WTC11 (cell line): ENCODE measurements at regions not wholly inside any gene's neighbourhood (a gene's known extent, or its start where the extent isn't known, plus 50 kb on each side); places are given as distances from the start of the nearest gene placed in this dataset.

ENCODE experiments used
- CBFB ChIP-seq: sonication (generic); formaldehyde crosslinking; IDR thresholded peaks from 2 replicates; pipeline ENCODE4 v1.8.1; 2022; ENCODE audit warnings: mild to moderate bottlenecking, low read depth, missing genetic modification reagents
- JUN ChIP-seq: sonication (generic); formaldehyde crosslinking; IDR thresholded peaks from 2 replicates; pipeline ENCODE4 v1.8.0; 2023; ENCODE audit warnings: mild to moderate bottlenecking, missing genetic modification reagents
- NFE2L1 ChIP-seq: sonication (generic); formaldehyde crosslinking; IDR thresholded peaks from 2 replicates; pipeline ENCODE4 v1.8.1; 2023; ENCODE audit warnings: missing genetic modification reagents
- NR3C1 ChIP-seq: sonication (generic); formaldehyde crosslinking; conservative IDR thresholded peaks from 2 replicates; pipeline ENCODE4 v1.8.1; 2023; ENCODE audit warnings: low read depth, mild to moderate bottlenecking, missing genetic modification reagents
- SMAD3 ChIP-seq: sonication (generic); formaldehyde crosslinking; IDR thresholded peaks from 2 replicates; pipeline ENCODE4 v1.8.0; 2022; ENCODE audit warnings: missing genetic modification reagents, mild to moderate bottlenecking, borderline replicate concordance
- TP53 ChIP-seq: sonication (generic); formaldehyde crosslinking; IDR thresholded peaks from 2 replicates; pipeline ENCODE4 v1.8.1; 2023; ENCODE audit warnings: mild to moderate bottlenecking, missing genetic modification reagents
- ZNF671 ChIP-seq: fragments of 250-450 bp; sonication (Bioruptor Pico); IDR thresholded peaks from 2 replicates; pipeline ENCODE4 v1.8.0; 2021; ENCODE audit warnings: mild to moderate bottlenecking
- TF ChIP-seq, protein P1 (sequence below): sonication (generic); formaldehyde crosslinking; conservative IDR thresholded peaks from 2 replicates; pipeline ENCODE4 v1.8.1; 2023; ENCODE audit warnings: mild to moderate bottlenecking, low read depth, missing genetic modification reagents, moderate library complexity
- TF ChIP-seq, protein P2 (sequence below): sonication (generic); formaldehyde crosslinking; IDR thresholded peaks from 2 replicates; pipeline ENCODE4 v1.8.1; 2022; ENCODE audit warnings: low read depth, missing genetic modification reagents, borderline replicate concordance
- TF ChIP-seq, protein P3 (sequence below): sonication (generic); formaldehyde crosslinking; conservative IDR thresholded peaks from 2 replicates; pipeline ENCODE4 v1.8.1; 2022; ENCODE audit warnings: mild to moderate bottlenecking, missing genetic modification reagents
- TF ChIP-seq, protein P4 (sequence below): fragments of 200-600 bp; IDR thresholded peaks from 2 replicates; pipeline ENCODE4 v1.8.0; 2022; ENCODE audit warnings: antibody characterized with exemption

DNA sequence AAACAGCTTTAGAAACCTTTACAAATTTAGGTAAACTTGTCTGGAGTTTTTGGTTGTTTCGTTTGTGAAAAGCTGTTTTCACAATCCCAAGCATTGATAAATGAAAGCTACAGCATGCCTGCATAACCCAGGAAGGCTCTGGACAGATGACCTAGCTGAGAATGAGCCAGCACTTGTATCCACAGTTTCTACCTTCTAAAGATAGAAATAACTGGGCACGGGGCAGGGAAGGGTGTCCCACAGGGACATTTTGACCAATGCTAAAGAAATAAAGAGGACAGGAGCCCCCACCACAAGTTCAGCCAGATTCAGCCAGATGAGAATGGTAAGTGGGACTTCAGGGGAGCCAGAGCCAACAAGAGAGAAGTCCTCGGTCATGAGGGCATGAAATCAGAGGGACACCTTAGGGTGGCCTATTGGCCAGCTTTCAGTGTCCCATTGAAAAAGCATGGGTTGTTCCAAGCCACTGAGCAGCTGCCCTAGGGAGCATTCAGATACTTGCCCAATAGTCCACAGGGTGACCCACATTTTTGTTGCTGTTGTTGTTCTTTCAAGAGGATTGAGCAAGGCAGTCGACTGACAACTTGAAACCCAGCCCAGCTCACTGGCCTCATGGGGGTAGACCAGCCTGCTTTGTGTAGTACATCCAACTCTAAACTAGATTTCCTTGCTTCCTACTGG lies 140.3 kb upstream of the NUDT4 start:
- TF ChIP-seq NFE2L1 (CRISPR knock-in tag) (no peak), JUN (no peak), NR3C1 (CRISPR knock-in tag) (no peak), ZNF671 (no peak), CBFB (CRISPR knock-in tag) (no peak), TP53 (CRISPR knock-in tag) (no peak), SMAD3 (CRISPR knock-in tag) (no peak)
- TF ChIP-seq, protein P1, sequence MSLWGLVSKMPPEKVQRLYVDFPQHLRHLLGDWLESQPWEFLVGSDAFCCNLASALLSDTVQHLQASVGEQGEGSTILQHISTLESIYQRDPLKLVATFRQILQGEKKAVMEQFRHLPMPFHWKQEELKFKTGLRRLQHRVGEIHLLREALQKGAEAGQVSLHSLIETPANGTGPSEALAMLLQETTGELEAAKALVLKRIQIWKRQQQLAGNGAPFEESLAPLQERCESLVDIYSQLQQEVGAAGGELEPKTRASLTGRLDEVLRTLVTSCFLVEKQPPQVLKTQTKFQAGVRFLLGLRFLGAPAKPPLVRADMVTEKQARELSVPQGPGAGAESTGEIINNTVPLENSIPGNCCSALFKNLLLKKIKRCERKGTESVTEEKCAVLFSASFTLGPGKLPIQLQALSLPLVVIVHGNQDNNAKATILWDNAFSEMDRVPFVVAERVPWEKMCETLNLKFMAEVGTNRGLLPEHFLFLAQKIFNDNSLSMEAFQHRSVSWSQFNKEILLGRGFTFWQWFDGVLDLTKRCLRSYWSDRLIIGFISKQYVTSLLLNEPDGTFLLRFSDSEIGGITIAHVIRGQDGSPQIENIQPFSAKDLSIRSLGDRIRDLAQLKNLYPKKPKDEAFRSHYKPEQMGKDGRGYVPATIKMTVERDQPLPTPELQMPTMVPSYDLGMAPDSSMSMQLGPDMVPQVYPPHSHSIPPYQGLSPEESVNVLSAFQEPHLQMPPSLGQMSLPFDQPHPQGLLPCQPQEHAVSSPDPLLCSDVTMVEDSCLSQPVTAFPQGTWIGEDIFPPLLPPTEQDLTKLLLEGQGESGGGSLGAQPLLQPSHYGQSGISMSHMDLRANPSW (CRISPR knock-in tag), result no peak
- TF ChIP-seq, protein P2, sequence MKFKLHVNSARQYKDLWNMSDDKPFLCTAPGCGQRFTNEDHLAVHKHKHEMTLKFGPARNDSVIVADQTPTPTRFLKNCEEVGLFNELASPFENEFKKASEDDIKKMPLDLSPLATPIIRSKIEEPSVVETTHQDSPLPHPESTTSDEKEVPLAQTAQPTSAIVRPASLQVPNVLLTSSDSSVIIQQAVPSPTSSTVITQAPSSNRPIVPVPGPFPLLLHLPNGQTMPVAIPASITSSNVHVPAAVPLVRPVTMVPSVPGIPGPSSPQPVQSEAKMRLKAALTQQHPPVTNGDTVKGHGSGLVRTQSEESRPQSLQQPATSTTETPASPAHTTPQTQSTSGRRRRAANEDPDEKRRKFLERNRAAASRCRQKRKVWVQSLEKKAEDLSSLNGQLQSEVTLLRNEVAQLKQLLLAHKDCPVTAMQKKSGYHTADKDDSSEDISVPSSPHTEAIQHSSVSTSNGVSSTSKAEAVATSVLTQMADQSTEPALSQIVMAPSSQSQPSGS (CRISPR knock-in tag), result no peak
- TF ChIP-seq, protein P3, sequence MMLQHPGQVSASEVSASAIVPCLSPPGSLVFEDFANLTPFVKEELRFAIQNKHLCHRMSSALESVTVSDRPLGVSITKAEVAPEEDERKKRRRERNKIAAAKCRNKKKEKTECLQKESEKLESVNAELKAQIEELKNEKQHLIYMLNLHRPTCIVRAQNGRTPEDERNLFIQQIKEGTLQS (CRISPR knock-in tag), result no peak
- TF ChIP-seq, protein P4, sequence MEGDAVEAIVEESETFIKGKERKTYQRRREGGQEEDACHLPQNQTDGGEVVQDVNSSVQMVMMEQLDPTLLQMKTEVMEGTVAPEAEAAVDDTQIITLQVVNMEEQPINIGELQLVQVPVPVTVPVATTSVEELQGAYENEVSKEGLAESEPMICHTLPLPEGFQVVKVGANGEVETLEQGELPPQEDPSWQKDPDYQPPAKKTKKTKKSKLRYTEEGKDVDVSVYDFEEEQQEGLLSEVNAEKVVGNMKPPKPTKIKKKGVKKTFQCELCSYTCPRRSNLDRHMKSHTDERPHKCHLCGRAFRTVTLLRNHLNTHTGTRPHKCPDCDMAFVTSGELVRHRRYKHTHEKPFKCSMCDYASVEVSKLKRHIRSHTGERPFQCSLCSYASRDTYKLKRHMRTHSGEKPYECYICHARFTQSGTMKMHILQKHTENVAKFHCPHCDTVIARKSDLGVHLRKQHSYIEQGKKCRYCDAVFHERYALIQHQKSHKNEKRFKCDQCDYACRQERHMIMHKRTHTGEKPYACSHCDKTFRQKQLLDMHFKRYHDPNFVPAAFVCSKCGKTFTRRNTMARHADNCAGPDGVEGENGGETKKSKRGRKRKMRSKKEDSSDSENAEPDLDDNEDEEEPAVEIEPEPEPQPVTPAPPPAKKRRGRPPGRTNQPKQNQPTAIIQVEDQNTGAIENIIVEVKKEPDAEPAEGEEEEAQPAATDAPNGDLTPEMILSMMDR, result no peak
